GM19395 (cell line): ENCODE measurements at regions not wholly inside any gene's neighbourhood (a gene's known extent, or its start where the extent isn't known, plus 50 kb on each side); places are given as distances from the start of the nearest gene placed in this dataset.

Experiments
- ATAC-seq: cut with Tn5 transposase; IDR thresholded peaks from one replicate; pipeline ENCODE4 v1.9.1; 2021; ENCODE audit warnings: mild to moderate bottlenecking, moderate library complexity; ENCODE audit not compliant: unreplicated experiment

- no peak for ATAC-seq
Measured at GRCh38 chr4:152117933-152118507, 357.2 kb upstream of the GATB start.

GRCh38 chr4:152117520-152117919 is 356.7 kb upstream of the GATB start:
- no peak for ATAC-seq

- no peak for ATAC-seq
Measured at GRCh38 chr4:152117054-152117453, 356.2 kb upstream of the GATB start.

GRCh38 chr4:152115794-152116193 is 355.0 kb upstream of the GATB start:
- ATAC-seq = no peak

- ATAC-seq = no peak
Measured at GRCh38 chr4:152115118-152115517, 354.3 kb upstream of the GATB start.

GRCh38 chr4:152114562-152114961 is 353.8 kb upstream of the GATB start:
- ATAC-seq = no peak

- peak; percentile 90 for ATAC-seq
Measured at GRCh38 chr4:152112887-152113286, 352.1 kb upstream of the GATB start.

- ATAC-seq = no peak
Measured at GRCh38 chr4:152112190-152112589, 351.4 kb upstream of the GATB start.

- ATAC-seq = no peak
Measured at GRCh38 chr4:152110780-152111179, 350.0 kb upstream of the GATB start.

- ATAC-seq = no peak
Measured at GRCh38 chr4:152109531-152110509, 349.0 kb upstream of the GATB start.

- ATAC-seq = no peak
Measured at GRCh38 chr4:152107736-152108500, 347.1 kb upstream of the GATB start.

GRCh38 chr4:152106781-152107321 is 346.0 kb upstream of the GATB start:
- ATAC-seq = no peak

- no peak for ATAC-seq
Measured at GRCh38 chr4:152106113-152106763, 345.4 kb upstream of the GATB start.

GRCh38 chr4:152104901-152105357 is 344.1 kb upstream of the GATB start:
- no peak for ATAC-seq

- ATAC-seq = no peak
Measured at GRCh38 chr4:152104356-152104755, 343.5 kb upstream of the GATB start.

- no peak for ATAC-seq
Measured at GRCh38 chr4:152103181-152103901, 342.5 kb upstream of the GATB start.

- no peak for ATAC-seq
Measured at GRCh38 chr4:152102436-152103000, 341.7 kb upstream of the GATB start.

GRCh38 chr4:152101556-152102435 is 341.0 kb upstream of the GATB start:
- no peak for ATAC-seq
